HG03558 (cell line): ENCODE measurements at regions not wholly inside any gene's neighbourhood (a gene's known extent, or its start where the extent isn't known, plus 50 kb on each side); places are given as distances from the start of the nearest gene placed in this dataset.
"Not testable (repeated sequence)": the region's sequence is repeated elsewhere in the genome, so short reads cannot be mapped to it uniquely, and the experiment has no call there.

ENCODE experiments used
- ATAC-seq: cut with Tn5 transposase; IDR thresholded peaks from one replicate; pipeline ENCODE4 v1.9.1; 2021; ENCODE audit warnings: moderate number of reproducible peaks; ENCODE audit not compliant: unreplicated experiment; ENCODE audit errors: extremely low read depth

- no peak for ATAC-seq
Observed at GRCh38 chrX:39691724-39692123, 406.0 kb downstream of the BCOR start.

- ATAC-seq, result no peak
Observed at GRCh38 chrX:39692796-39693195, 405.0 kb downstream of the BCOR start.

GRCh38 chrX:39693298-39693697, 404.5 kb downstream of the BCOR start:
- no peak for ATAC-seq

- ATAC-seq, result not testable (repeated sequence)
Observed at GRCh38 chrX:39702636-39703035, 395.1 kb downstream of the BCOR start.

- no peak for ATAC-seq
Observed at GRCh38 chrX:39703307-39703706, 394.5 kb downstream of the BCOR start.

GRCh38 chrX:39704590-39704989, 393.2 kb downstream of the BCOR start:
- ATAC-seq, result no peak

- ATAC-seq, result no peak
Observed at GRCh38 chrX:39705290-39705689, 392.5 kb downstream of the BCOR start.

GRCh38 chrX:39709364-39709763, 388.4 kb downstream of the BCOR start:
- ATAC-seq, result no peak

- ATAC-seq, result no peak
Observed at GRCh38 chrX:39709812-39710211, 387.9 kb downstream of the BCOR start.

GRCh38 chrX:39710776-39711175, 387.0 kb downstream of the BCOR start:
- ATAC-seq, result no peak

- no peak for ATAC-seq
Observed at GRCh38 chrX:39714471-39714870, 383.3 kb downstream of the BCOR start.

GRCh38 chrX:39716401-39716800, 381.4 kb downstream of the BCOR start:
- ATAC-seq, result no peak

GRCh38 chrX:39716802-39717540, 380.8 kb downstream of the BCOR start:
- ATAC-seq, result no peak

GRCh38 chrX:39718981-39719380, 378.8 kb downstream of the BCOR start:
- ATAC-seq, result no peak

- ATAC-seq, result no peak
Observed at GRCh38 chrX:39720945-39721344, 376.8 kb downstream of the BCOR start.

- no peak for ATAC-seq
Observed at GRCh38 chrX:39721566-39722279, 376.0 kb downstream of the BCOR start.

GRCh38 chrX:39724544-39724943, 373.2 kb downstream of the BCOR start:
- ATAC-seq, result no peak

- ATAC-seq, result no peak
Observed at GRCh38 chrX:39725114-39725513, 372.6 kb downstream of the BCOR start.

- ATAC-seq, result no peak
Observed at GRCh38 chrX:39725928-39726619, 371.7 kb downstream of the BCOR start.

GRCh38 chrX:39726771-39727170, 371.0 kb downstream of the BCOR start:
- ATAC-seq, result no peak

GRCh38 chrX:39728025-39728424, 369.7 kb downstream of the BCOR start:
- no peak for ATAC-seq
